Mononuclear cell (primary cell): ENCODE measurements at regions not wholly inside any gene's neighbourhood (a gene's known extent, or its start where the extent isn't known, plus 50 kb on each side); places are given as distances from the start of the nearest gene placed in this dataset.
"Not testable (repeated sequence)": the region's sequence is repeated elsewhere in the genome, so short reads cannot be mapped to it uniquely, and the experiment has no call there.

Experiments
- H3K27me3 ChIP-seq: 2 replicates; pipeline ENCODE4 v1.6.0; 2011; ENCODE audit warnings: low read length, control low read depth; ENCODE audit not compliant: insufficient read depth
- H3K4me1 ChIP-seq: 2 replicates; pipeline ENCODE4 v1.5.1; 2011; ENCODE audit warnings: mild to moderate bottlenecking, low read length, control low read depth; ENCODE audit not compliant: insufficient read depth
- H3K4me3 ChIP-seq: 2 replicates; pipeline ENCODE4 v1.5.1; 2011; ENCODE audit warnings: mild to moderate bottlenecking, low read length, moderate library complexity
- H3K9me3 ChIP-seq: 2 replicates; pipeline ENCODE4 v1.5.1; 2011; ENCODE audit warnings: low read depth, mild to moderate bottlenecking, control low read depth, low read length

DNA sequence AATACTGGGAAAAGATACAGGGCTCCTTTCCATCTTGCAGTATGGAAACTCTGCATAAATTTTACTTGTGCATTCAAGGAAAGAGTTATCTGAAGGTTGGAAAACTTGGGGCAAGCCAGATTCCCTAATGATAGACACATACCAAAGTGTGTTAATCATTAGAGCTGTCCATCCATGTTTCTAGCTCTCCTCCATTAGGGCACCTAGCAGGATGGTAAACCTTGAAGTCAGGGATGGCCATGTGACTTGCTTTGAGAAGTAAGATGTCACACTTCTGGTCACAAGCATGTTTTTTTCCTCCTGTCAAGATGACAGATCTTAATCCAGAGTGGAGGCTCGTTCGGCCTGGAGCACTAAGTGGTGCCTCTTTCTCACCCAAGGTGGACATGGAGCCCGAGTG, 241.9 kb upstream of the RUNX1 start:
- H3K27me3 ChIP-seq, result no peaks in the 10 kb centered on the region
- no peak overlapping the region for H3K4me3 ChIP-seq
- H3K4me1 ChIP-seq, result no peaks in the 10 kb centered on the region
- H3K9me3 ChIP-seq, result peaks cover 7% of the 10 kb centered on the region

DNA sequence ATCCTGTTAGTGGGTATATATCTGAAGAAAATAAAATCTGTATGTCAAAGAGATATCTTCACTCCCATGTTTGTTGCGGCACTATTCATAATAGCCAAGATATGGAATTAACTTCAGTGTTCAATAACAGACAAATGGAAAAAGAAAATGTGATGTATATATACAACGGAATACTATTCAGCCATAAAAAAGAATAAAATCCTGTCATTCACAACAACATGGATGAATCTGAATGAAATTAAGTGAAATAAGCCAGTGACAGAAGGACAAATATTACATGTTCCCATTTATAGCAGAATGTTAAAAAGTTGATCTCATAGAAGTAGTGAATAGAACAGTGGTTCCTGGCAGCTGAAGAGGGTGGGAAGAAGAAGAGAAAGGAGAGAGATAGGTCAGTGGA, 239.1 kb upstream of the RUNX1 start:
- Histone ChIP-seq H3K4me1 (no peaks in the 10 kb centered on the region), H3K9me3 (peaks cover 7% of the 10 kb centered on the region), H3K4me3 (no peak overlapping the region), H3K27me3 (no peaks in the 10 kb centered on the region)

DNA sequence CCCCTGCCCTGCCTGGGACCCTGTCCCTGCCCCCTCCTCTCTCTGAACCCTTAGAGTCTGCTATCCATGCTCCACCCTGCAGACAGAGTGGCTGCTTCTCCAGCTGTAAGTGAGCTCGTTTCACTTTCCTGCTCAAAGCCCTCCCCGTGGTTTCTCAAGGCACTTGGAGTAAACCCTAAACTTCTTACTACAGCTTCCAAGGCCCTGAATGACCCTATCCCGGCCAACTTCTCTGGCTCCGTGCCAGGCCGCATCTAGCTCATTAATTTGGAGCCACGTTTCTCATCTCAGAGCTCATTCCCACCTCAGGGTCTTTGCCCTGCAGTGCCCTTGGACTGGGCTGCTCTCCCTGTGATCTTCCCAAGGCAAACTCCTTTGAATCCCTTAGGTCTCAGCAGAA, 235.1 kb upstream of the RUNX1 start:
- no peaks in the 10 kb centered on the region for H3K27me3 ChIP-seq
- no peak overlapping the region for H3K4me3 ChIP-seq
- H3K9me3 ChIP-seq, result peaks cover 7% of the 10 kb centered on the region
- peaks cover 4% of the 10 kb centered on the region for H3K4me1 ChIP-seq

DNA sequence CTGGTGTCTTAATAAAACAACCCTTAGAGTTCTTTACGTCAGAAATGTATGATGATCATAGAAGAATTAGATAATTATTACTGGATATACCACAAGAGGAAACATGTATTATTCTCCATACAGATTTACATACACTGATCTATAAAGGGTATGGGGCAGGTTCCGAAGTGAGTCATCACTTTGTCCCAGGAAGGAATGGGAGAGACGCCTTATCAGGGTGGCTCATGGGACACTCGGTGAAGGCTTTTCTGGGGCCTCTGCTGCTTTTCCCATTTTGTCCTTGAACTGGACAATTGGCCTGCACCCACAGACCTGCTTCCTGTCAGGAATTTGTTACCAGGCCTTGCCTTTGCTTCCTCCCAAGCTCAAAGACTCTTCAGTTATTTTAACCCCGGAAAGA, 233.8 kb upstream of the RUNX1 start:
- Histone ChIP-seq H3K9me3 (peaks cover 7% of the 10 kb centered on the region), H3K4me1 (peaks cover 4% of the 10 kb centered on the region), H3K27me3 (no peaks in the 10 kb centered on the region), H3K4me3 (no peak overlapping the region)

DNA sequence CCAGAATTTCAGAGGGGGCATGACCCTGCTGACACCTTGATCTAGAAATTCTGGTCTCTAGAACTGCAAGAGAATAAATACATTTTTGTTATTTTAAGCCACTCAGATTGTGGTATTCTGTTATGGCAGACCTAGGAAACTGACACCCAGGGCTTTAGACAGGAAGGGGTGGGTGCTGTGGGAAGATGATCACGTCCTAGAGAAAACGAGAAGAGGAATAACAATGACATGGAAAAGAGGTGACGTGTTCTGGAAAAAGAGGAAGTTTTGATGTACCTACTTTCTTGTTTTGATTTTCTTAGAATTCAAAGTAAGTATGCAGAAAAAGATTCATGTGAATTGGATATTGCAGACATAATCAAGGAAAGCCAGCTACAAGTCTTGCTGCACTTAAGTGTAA, 232.9 kb upstream of the RUNX1 start:
- no peak overlapping the region for H3K4me3 ChIP-seq
- H3K4me1 ChIP-seq, result peaks cover 4% of the 10 kb centered on the region
- no peaks in the 10 kb centered on the region for H3K9me3 ChIP-seq
- no peaks in the 10 kb centered on the region for H3K27me3 ChIP-seq

DNA sequence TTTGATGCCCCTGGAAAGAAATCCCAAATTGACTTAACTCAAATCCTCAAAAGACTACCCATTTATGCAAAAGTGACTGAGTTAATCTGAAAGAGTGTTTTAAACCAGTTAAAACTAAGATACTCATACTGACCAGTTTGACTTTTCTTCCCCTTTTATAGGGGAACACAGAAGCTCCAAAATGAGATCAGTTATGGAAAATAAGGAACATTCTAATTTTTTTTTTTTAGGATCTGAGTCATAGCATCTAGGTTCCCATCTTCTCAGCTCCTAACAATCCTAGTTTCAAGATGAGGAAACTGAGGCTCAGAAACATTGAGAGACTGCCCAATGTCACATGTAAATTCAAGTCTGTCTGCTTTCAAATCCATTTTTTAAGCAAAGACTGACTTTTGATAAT, 231.1 kb upstream of the RUNX1 start:
- Histone ChIP-seq H3K4me1 (peaks cover 4% of the 10 kb centered on the region), H3K4me3 (no peak overlapping the region)

DNA sequence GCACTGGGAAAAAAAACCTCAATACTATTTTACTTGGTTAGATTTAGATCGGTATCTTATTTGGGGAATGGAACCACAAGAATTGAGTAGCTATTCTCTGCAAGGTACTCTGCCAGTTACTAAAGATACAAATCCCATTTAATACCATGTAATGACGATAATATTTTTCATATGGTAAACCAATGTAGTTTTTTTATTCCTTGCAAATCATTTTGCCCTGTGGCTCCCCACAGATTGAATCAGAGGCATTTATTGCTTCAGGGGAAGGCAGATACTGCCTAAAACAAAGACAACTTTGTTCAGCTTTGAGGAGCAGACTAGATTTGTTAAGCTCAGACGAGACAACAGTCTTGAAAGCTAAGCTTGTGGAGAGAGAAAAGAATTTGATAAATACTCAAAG, 226.7 kb upstream of the RUNX1 start:
- Histone ChIP-seq H3K4me3 (no peak overlapping the region), H3K4me1 (no peaks in the 10 kb centered on the region), H3K27me3 (no peaks in the 10 kb centered on the region), H3K9me3 (no peaks in the 10 kb centered on the region)

More for the DNA sequence above, 231.1 kb upstream of the RUNX1 start:
- H3K27me3 ChIP-seq, result no peaks in the 10 kb centered on the region
- H3K9me3 ChIP-seq, result no peaks in the 10 kb centered on the region

DNA sequence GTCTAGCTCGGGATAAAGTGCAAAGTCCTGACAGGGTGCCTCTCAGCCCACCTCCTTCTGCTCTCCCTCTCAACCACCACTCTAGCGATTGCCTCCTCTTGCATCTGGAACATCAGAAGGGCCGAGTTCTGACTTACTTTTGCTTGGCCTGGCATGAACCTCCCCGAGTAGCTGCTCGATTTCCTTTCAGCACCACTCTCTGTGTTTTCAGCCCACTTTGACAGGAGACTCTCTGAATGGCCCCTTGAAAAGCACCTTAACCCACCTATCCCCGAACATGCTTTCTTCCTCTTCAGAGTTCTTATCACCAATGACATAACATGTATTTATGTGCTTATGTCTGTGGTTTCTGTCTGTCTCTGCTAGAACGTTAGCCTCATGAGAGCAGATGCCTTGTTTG, 225.8 kb upstream of the RUNX1 start:
- H3K9me3 ChIP-seq, result no peaks in the 10 kb centered on the region
- H3K27me3 ChIP-seq, result no peaks in the 10 kb centered on the region
- no peaks in the 10 kb centered on the region for H3K4me1 ChIP-seq
- no peak overlapping the region for H3K4me3 ChIP-seq

DNA sequence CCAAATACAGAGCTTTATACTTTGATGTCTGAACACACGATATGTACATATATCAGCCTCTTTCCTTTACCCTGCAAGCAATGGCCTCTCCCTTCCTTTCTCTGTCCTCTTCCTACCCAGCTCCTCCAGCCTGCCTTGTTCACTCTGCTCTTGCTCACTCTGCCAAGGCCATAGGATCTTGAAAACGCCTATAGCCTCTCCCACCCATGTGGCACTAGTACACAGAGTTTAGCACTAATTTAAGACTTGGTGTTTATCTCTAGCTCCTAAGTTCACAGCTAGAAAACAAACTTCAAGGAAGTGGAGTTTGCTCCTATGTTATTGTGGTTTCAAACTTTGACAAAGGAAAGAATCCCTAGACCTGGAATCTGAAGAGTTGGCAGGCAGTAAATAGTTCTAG, 225.0 kb upstream of the RUNX1 start:
- Histone ChIP-seq H3K4me3 (no peak overlapping the region), H3K4me1 (no peaks in the 10 kb centered on the region), H3K9me3 (no peaks in the 10 kb centered on the region), H3K27me3 (no peaks in the 10 kb centered on the region)

DNA sequence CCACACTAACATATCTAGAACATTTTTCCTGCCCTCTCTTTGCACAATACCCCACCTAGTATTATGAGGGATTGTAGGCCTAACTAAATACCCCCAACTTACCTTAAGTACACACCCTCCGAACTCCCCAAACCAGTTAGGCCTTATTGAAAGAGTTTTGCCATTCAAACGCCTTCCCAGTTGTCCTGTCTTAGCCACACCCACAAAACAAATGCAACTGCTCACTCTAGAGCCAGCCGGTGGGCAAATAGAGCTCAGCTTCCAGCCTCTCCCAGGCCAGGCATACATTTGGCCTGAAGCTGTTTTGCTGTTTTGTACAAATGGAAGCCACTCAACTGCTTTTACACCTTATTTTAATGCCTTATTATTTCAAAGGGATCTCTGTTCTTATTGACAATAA, 224.2 kb upstream of the RUNX1 start:
- Histone ChIP-seq H3K4me3 (no peak overlapping the region), H3K27me3 (no peaks in the 10 kb centered on the region), H3K4me1 (no peaks in the 10 kb centered on the region), H3K9me3 (no peaks in the 10 kb centered on the region)

DNA sequence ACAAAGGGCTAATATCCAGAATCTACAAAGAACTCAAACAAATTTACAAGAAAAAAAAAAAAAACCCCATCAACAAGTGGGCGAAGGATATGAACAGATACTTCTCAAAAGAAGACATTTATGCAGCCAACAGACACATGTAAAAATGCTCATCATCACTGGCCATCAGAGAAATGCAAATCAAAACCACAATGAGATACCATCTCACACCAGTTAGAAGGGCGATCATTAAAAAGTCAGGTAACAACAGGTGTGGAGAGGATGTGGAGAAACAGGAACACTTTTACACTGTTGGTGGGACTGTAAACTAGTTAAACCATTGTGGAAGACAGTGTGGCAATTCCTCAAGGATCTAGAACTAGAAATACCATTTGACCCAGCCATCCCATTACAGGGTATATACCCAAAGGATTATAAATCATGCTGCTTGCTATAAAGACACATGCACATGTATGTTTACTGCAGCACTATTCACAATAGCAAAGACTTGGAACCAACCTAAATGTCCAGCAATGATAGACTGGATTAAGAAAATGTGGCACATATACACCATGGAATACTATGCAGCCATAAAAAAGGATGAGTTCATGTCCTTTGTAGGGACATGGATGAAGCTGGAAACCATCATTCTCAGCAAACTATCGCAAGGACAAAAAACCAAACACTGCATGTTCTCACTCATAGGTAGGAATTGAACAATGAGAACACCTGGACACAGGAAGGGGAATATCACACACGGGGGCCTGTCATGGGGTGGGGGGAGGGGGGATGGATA, 222.4 kb upstream of the RUNX1 start:
- not testable (repeated sequence) for H3K9me3 ChIP-seq, H3K27me3 ChIP-seq, H3K4me3 ChIP-seq, H3K4me1 ChIP-seq

DNA sequence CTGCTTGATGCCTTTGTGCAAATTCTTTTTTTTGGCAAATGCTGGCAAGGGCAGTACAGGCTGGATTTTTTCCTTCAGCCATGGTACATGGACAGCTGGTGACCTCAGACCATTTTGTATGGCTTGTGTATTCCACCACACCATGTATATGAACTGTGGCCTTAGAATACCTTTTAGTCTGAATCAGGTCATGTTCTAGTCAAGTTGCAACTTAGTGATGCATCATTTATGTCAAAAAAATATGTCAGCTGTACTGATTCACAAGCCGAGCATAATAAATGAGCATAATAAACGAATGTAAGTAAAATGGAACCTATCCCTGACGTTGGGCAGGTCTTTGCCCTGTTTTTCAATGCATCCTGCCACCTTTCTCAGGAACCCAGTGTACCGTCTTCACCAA, 219.7 kb upstream of the RUNX1 start:
- no peaks in the 10 kb centered on the region for H3K9me3 ChIP-seq
- no peaks in the 10 kb centered on the region for H3K27me3 ChIP-seq
- H3K4me1 ChIP-seq, result no peaks in the 10 kb centered on the region
- no peak overlapping the region for H3K4me3 ChIP-seq

DNA sequence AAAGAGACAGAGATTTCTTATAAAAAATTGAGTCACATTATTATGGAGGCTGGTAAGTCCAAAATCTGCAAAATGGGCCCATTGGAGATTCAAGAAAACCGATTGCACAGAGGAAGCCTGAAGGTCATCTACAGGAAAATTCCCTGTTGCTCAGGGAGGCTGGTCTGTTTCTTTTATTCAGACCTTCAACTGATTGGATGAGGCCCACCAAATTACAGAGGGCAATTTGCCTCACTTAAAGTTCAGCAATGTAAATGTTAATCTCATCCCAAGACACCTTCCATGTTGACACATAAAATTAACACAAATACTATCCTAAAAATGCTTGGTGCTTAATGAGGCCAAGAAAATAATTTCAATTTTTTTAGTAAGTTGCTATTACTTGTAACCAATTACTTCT, 219.2 kb upstream of the RUNX1 start:
- H3K9me3 ChIP-seq, result no peaks in the 10 kb centered on the region
- no peak overlapping the region for H3K4me3 ChIP-seq
- no peaks in the 10 kb centered on the region for H3K27me3 ChIP-seq
- no peaks in the 10 kb centered on the region for H3K4me1 ChIP-seq

DNA sequence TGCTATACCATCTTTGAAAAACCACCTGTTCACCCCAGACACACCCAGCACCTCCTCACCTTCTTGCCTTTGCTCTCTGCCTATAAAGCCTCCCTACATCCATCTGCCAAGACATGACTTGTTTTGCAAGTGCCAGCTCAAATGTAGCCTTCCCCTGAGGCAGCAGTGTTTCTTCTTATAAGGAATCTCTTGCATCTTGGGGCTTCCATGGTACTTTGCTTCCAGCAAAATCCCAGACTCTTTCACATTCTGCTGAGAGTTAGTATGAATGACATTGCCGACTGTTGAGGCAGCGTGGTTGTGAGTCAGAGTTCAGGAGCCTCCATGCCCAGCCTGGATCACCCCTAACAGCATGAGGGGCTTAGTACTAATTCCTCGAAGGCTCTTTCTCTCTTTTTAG, 217.4 kb upstream of the RUNX1 start:
- no peaks in the 10 kb centered on the region for H3K27me3 ChIP-seq
- H3K4me1 ChIP-seq, result no peaks in the 10 kb centered on the region
- H3K9me3 ChIP-seq, result no peaks in the 10 kb centered on the region
- no peak overlapping the region for H3K4me3 ChIP-seq

DNA sequence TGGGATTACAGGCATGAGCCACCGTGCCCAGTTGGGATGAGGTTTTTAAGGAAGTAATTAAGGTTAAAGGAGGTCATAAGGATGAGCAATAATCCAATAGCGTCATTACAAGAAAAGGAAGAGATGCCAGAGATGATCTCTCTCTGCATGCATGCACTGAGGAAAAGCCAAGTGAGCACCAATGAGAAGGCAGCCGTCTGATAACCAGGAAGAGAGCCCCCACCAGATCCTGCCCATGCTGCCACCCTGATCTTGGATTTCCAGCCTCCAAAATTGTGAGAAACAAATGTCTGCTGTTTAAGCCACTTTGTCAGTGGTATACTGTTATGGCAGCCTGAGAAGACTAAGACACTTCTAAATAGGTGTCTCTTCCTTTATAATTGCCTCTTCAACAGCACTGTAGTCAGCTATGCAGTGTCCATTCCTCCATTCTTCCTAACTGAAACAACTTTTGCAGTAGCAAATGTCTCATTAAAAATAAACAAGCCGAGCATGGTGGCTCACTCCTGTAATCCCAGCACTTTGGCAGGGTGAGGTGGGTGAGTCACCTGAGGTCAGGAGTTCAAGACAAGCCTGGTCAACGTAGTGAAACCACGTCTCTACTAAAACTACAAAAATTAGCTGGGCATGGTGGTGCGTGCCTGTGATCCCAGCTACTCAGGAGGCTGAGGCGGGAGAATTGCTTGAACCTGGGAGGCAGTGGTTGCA, 216.2 kb upstream of the RUNX1 start:
- no peak overlapping the region for H3K4me3 ChIP-seq
- no peaks in the 10 kb centered on the region for H3K27me3 ChIP-seq
- H3K4me1 ChIP-seq, result no peaks in the 10 kb centered on the region
- no peaks in the 10 kb centered on the region for H3K9me3 ChIP-seq

DNA sequence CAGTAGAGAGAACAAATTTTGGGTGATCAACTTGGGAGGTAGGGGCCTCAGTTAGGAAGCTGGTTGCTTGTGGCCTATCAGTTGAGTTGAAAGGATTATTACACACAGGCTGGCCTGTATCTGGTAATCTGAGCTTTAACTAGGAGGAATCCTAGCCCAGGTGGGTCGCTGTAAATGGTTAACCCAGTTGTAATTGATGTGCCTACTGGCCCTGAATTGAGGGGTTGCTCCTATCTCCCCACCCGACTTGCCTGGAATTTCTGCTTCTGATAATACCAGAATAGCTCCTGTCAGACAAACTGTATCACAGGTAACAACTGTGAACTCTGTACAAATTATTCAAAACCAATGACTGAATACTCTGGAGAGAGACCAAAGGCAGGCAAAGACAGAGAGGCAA, 210.4 kb upstream of the RUNX1 start:
- no peak overlapping the region for H3K4me3 ChIP-seq
- no peaks in the 10 kb centered on the region for H3K27me3 ChIP-seq
- H3K9me3 ChIP-seq, result no peaks in the 10 kb centered on the region
- H3K4me1 ChIP-seq, result no peaks in the 10 kb centered on the region
